ENCODE measurements at regions not wholly inside any gene's neighbourhood (a gene's known extent, or its start where the extent isn't known, plus 50 kb on each side); places are given as distances from the start of the nearest gene placed in this dataset.

DNA sequence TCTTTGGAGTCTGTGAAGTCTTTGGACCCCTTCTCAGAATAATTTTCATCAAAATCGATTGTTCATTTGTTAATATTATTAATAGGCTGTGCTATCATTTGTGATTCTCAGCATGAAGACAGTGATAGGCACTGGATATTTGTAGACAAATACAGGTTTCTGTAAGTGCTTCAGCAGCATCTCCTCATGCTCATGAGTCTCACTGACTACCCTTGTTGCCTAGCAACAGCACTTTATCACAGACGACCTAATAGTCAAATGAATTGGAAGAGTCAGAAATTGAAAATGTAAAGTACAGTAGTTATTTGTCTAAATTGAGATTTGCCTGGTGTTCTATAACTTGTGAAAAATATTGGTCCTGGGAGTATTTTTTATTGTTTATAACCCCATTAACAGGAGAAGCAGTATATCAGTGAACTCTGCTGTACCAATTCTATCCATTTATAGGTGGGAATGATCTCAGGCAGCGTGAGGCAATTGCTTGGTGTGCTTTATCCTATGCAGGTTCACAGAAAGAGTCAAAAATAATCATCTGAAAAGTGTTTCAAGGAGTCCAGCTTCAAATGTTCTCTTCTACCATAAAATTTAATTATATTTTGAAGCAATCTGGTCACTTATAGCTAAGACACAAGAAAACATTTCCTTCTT is 684.6 kb downstream of the RFPL4B start:
- Histone ChIP-seq H4K91ac (ENCODE audit: low read length) (no peak overlapping the region), H3K9me3 (ENCODE audit: control insufficient read depth, low read length) (no peaks in the 10 kb centered on the region), H3K9ac (ENCODE audit: low read length) (no peak overlapping the region), H3K27ac (ENCODE audit: low read length, poor library complexity, severe bottlenecking) (no peak overlapping the region), H3K18ac (ENCODE audit: low read depth in 1 of 2, low read length in 2 of 2) (no peak overlapping the region), H3K4me1 (ENCODE audit: control insufficient read depth, insufficient read depth, low read depth, low read length) (no peaks in the 10 kb centered on the region), H3K79me1 (replicated peaks; ENCODE audit: low read length, poor library complexity, severe bottlenecking) (no peaks in the 10 kb centered on the region), H3K4me2 (ENCODE audit: low read length, poor library complexity, severe bottlenecking) (no peak overlapping the region), H2BK5ac (ENCODE audit: low read depth, low read length, poor library complexity, severe bottlenecking) (no peak overlapping the region), H3K14ac (ENCODE audit: low read length in 2 of 2) (no peak overlapping the region), H2AK5ac (ENCODE audit: low read length, severe bottlenecking) (no peak overlapping the region), H4K8ac (ENCODE audit: low read length) (no peak overlapping the region), H3K23ac (ENCODE audit: low read length in 2 of 2) (no peak overlapping the region), H2BK12ac (ENCODE audit: low read length in 2 of 2) (no peak overlapping the region), H3K4ac (ENCODE audit: low read depth in 1 of 2, low read length in 2 of 2) (no peak overlapping the region), H2BK120ac (ENCODE audit: low read depth, low read length) (no peak overlapping the region), H3K36me3 (ENCODE audit: control insufficient read depth in 1 of 2, insufficient read depth in 2 of 2, low read depth in 1 of 2, low read length in 2 of 2) (no peaks in the 10 kb centered on the region), H2AFZ (ENCODE audit: low read depth, low read length) (no peak overlapping the region), H3K4me3 (ENCODE audit: insufficient read depth in 1 of 2, low read depth in 1 of 2, low read length in 2 of 2) (no peak overlapping the region), H3K27me3 (ENCODE audit: control insufficient read depth in 1 of 2, insufficient read depth in 1 of 2, low read length in 2 of 2) (no peaks in the 10 kb centered on the region), H2BK15ac (ENCODE audit: low read depth, poor library complexity, severe bottlenecking) (no peak overlapping the region)
- no CpG with 5 or more reads among the region's 3 CpGs for WGBS
- no peak for DNase-seq

- Histone ChIP-seq H2BK15ac (ENCODE audit: low read depth, poor library complexity, severe bottlenecking) (no peak overlapping the region), H4K91ac (ENCODE audit: low read length) (no peak overlapping the region), H2AFZ (ENCODE audit: low read depth, low read length) (no peak overlapping the region), H3K27me3 (ENCODE audit: control insufficient read depth in 1 of 2, insufficient read depth in 1 of 2, low read length in 2 of 2) (no peaks in the 10 kb centered on the region), H3K9me3 (ENCODE audit: control insufficient read depth, low read length) (no peaks in the 10 kb centered on the region), H3K4ac (ENCODE audit: low read depth in 1 of 2, low read length in 2 of 2) (peak overlapping the region in 1 of 2 experiments; percentile 49), H3K9ac (ENCODE audit: low read length) (no peak overlapping the region), H3K4me3 (ENCODE audit: insufficient read depth in 1 of 2, low read depth in 1 of 2, low read length in 2 of 2) (no peak overlapping the region), H2BK5ac (ENCODE audit: low read depth, low read length, poor library complexity, severe bottlenecking) (no peak overlapping the region), H2BK120ac (ENCODE audit: low read depth, low read length) (no peak overlapping the region), H2BK12ac (ENCODE audit: low read length in 2 of 2) (peak overlapping the region; percentile 77 to 93), H2AK5ac (ENCODE audit: low read length, severe bottlenecking) (no peak overlapping the region), H3K18ac (ENCODE audit: low read depth in 1 of 2, low read length in 2 of 2) (peak overlapping the region in 1 of 2 experiments; percentile 34), H3K27ac (ENCODE audit: low read length, poor library complexity, severe bottlenecking) (no peak overlapping the region), H3K14ac (ENCODE audit: low read length in 2 of 2) (no peak overlapping the region), H3K23ac (ENCODE audit: low read length in 2 of 2) (no peak overlapping the region), H3K4me1 (ENCODE audit: control insufficient read depth, insufficient read depth, low read depth, low read length) (no peaks in the 10 kb centered on the region), H3K36me3 (ENCODE audit: control insufficient read depth in 1 of 2, insufficient read depth in 2 of 2, low read depth in 1 of 2, low read length in 2 of 2) (no peaks in the 10 kb centered on the region), H3K4me2 (ENCODE audit: low read length, poor library complexity, severe bottlenecking) (no peak overlapping the region), H3K79me1 (replicated peaks; ENCODE audit: low read length, poor library complexity, severe bottlenecking) (no peaks in the 10 kb centered on the region), H4K8ac (ENCODE audit: low read length) (no peak overlapping the region)
- WGBS: 92% methylated on average over 1 of the region's 1 CpG
- DNase-seq: no peak
Observed at GRCh38 chr6:113039005-113039404, 691.9 kb downstream of the RFPL4B start.

- no peak overlapping the region for H3K18ac ChIP-seq (ENCODE audit: low read depth in 1 of 2, low read length in 2 of 2)
- WGBS: no CpG with 5 or more reads among the region's 1 CpG
- H4K91ac ChIP-seq (ENCODE audit: low read length): no peak overlapping the region
- H3K9ac ChIP-seq (ENCODE audit: low read length): no peak overlapping the region
- H3K4ac ChIP-seq (ENCODE audit: low read depth in 1 of 2, low read length in 2 of 2): no peak overlapping the region
- no peak overlapping the region for H3K4me2 ChIP-seq (ENCODE audit: low read length, poor library complexity, severe bottlenecking)
- H3K9me3 ChIP-seq (ENCODE audit: control insufficient read depth, low read length): no peaks in the 10 kb centered on the region
- H4K8ac ChIP-seq (ENCODE audit: low read length): no peak overlapping the region
- H3K27ac ChIP-seq (ENCODE audit: low read length, poor library complexity, severe bottlenecking): no peak overlapping the region
- no peak overlapping the region for H2BK15ac ChIP-seq (ENCODE audit: low read depth, poor library complexity, severe bottlenecking)
- H2BK120ac ChIP-seq (ENCODE audit: low read depth, low read length): no peak overlapping the region
- H3K36me3 ChIP-seq (ENCODE audit: control insufficient read depth in 1 of 2, insufficient read depth in 2 of 2, low read depth in 1 of 2, low read length in 2 of 2): no peaks in the 10 kb centered on the region
- no peaks in the 10 kb centered on the region for H3K27me3 ChIP-seq (ENCODE audit: control insufficient read depth in 1 of 2, insufficient read depth in 1 of 2, low read length in 2 of 2)
- DNase-seq: peak; percentile 43
- H3K79me1 ChIP-seq (replicated peaks; ENCODE audit: low read length, poor library complexity, severe bottlenecking): no peaks in the 10 kb centered on the region
- H2BK12ac ChIP-seq (ENCODE audit: low read length in 2 of 2): no peak overlapping the region
- no peak overlapping the region for H2AK5ac ChIP-seq (ENCODE audit: low read length, severe bottlenecking)
- no peak overlapping the region for H3K14ac ChIP-seq (ENCODE audit: low read length in 2 of 2)
- no peak overlapping the region for H2BK5ac ChIP-seq (ENCODE audit: low read depth, low read length, poor library complexity, severe bottlenecking)
- no peak overlapping the region for H3K23ac ChIP-seq (ENCODE audit: low read length in 2 of 2)
- no peak overlapping the region for H3K4me3 ChIP-seq (ENCODE audit: insufficient read depth in 1 of 2, low read depth in 1 of 2, low read length in 2 of 2)
- H3K4me1 ChIP-seq (ENCODE audit: control insufficient read depth, insufficient read depth, low read depth, low read length): peaks cover 4% of the 10 kb centered on the region
- H2AFZ ChIP-seq (ENCODE audit: low read depth, low read length): no peak overlapping the region
Observed at GRCh38 chr6:113047148-113047547, 700.0 kb downstream of the RFPL4B start.

GRCh38 chr6:113047932-113048331 is 700.8 kb downstream of the RFPL4B start:
- Histone ChIP-seq H3K27me3 (ENCODE audit: control insufficient read depth in 1 of 2, insufficient read depth in 1 of 2, low read length in 2 of 2) (no peaks in the 10 kb centered on the region), H3K9ac (ENCODE audit: low read length) (no peak overlapping the region), H3K18ac (ENCODE audit: low read depth in 1 of 2, low read length in 2 of 2) (no peak overlapping the region), H3K4ac (ENCODE audit: low read depth in 1 of 2, low read length in 2 of 2) (no peak overlapping the region), H3K14ac (ENCODE audit: low read length in 2 of 2) (no peak overlapping the region), H2BK5ac (ENCODE audit: low read depth, low read length, poor library complexity, severe bottlenecking) (no peak overlapping the region), H3K9me3 (ENCODE audit: control insufficient read depth, low read length) (no peaks in the 10 kb centered on the region), H3K4me3 (ENCODE audit: insufficient read depth in 1 of 2, low read depth in 1 of 2, low read length in 2 of 2) (no peak overlapping the region), H4K91ac (ENCODE audit: low read length) (no peak overlapping the region), H2BK120ac (ENCODE audit: low read depth, low read length) (no peak overlapping the region), H2BK12ac (ENCODE audit: low read length in 2 of 2) (no peak overlapping the region), H4K8ac (ENCODE audit: low read length) (no peak overlapping the region), H3K4me2 (ENCODE audit: low read length, poor library complexity, severe bottlenecking) (no peak overlapping the region), H3K36me3 (ENCODE audit: control insufficient read depth in 1 of 2, insufficient read depth in 2 of 2, low read depth in 1 of 2, low read length in 2 of 2) (no peaks in the 10 kb centered on the region), H3K4me1 (ENCODE audit: control insufficient read depth, insufficient read depth, low read depth, low read length) (peaks cover 4% of the 10 kb centered on the region), H3K27ac (ENCODE audit: low read length, poor library complexity, severe bottlenecking) (no peak overlapping the region), H3K23ac (ENCODE audit: low read length in 2 of 2) (no peak overlapping the region), H2BK15ac (ENCODE audit: low read depth, poor library complexity, severe bottlenecking) (no peak overlapping the region), H2AFZ (ENCODE audit: low read depth, low read length) (no peak overlapping the region), H2AK5ac (ENCODE audit: low read length, severe bottlenecking) (no peak overlapping the region), H3K79me1 (replicated peaks; ENCODE audit: low read length, poor library complexity, severe bottlenecking) (no peaks in the 10 kb centered on the region)
- WGBS: 99% methylated on average over 2 of the region's 2 CpGs
- no peak for DNase-seq

Data from mesenchymal stem cell (in vitro differentiated cells and primary cell).